ENCODE measurements at regions not wholly inside any gene's neighbourhood (a gene's known extent, or its start where the extent isn't known, plus 50 kb on each side); places are given as distances from the start of the nearest gene placed in this dataset.
"Not testable (repeated sequence)": the region's sequence is repeated elsewhere in the genome, so short reads cannot be mapped to it uniquely, and the experiment has no call there.

DNA sequence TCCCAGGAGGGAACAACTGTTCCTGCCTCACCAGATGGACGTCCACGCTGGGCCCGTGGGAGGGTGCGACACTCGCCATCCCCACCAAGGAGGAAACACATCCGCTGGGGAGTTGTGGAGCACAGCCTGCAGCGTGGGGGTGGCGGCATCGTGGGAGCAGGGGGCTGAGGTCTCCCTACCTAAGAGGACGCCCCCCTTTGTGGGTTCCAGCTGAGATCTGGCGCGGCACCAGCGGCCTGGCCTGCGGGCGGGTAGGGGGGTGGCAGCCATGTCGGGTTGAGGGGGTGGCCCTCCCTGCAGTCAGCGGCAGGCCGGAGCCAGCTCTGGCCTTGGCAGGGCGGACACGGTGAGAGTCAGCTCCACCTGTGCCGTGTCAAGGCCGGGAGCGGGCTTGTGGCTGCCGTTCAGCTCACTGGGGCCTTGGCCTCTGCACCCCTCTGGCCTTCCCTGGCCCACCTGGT lies 116.7 kb upstream of the CIBAR2 start:
- in situ Hi-C loops (cut with HindIII; ENCODE audit: low pct_unique_long_range_greater_than_20kb, low sequenced_read_pairs) = no loop called here
- no peak for DNase-seq (ENCODE audit: low read depth)

GRCh38 chr16:85229869-85230462 lies 117.7 kb upstream of the CIBAR2 start:
- in situ Hi-C loops (cut with HindIII; ENCODE audit: low pct_unique_long_range_greater_than_20kb, low sequenced_read_pairs) = no loop called here
- DNase-seq (ENCODE audit: low read depth) = no peak

DNA sequence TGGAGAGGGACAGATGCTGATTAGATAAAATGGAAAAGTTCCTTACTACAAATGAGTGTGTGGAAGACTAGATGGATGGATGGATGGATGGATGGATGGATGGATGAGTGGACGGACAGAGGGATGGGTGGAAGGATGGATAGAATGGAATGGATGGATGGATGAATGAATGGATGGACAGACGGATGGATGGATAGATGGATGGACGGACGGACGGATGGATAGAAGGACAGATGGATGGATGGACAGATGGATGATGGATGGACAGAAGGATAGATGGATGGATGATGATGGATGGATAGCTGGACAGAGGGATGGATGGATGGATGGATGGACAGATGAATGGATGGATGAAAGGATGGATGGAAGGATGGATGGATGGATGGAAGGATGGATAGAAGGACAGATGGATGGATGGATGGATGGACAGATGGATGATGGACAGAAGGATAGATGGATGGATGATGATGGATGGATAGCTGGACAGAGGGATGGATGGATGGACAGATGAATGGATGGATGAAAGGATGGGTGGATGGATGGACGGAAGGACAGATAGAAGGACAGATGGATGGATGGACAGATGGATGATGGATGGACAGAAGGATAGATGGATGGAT lies 118.6 kb upstream of the CIBAR2 start:
- in situ Hi-C loops (cut with HindIII; ENCODE audit: low pct_unique_long_range_greater_than_20kb, low sequenced_read_pairs); DNase-seq (ENCODE audit: low read depth): not testable (repeated sequence)

DNA sequence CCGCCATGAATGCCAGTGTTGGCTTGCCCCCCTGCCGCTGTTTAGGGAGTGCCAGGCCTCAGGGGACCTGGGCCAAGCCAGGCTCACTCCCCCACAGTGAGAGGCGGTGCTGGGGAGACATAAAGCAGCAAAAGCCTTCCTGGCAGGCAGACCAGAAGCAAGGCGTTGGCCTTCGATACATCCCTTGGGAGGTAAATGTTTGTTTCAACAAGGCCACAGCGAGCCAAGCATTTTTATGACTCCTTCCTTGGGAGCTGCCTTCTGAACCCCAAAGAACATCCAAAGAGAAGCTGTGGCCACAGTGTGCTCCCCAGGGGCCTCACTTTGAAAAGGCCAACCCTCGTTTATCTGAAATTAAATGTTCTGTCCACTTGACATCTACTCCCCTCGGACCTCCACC lies 119.7 kb upstream of the CIBAR2 start:
- in situ Hi-C loops (cut with HindIII; ENCODE audit: low pct_unique_long_range_greater_than_20kb, low sequenced_read_pairs) = no loop called here
- DNase-seq (ENCODE audit: low read depth) = no peak

DNA sequence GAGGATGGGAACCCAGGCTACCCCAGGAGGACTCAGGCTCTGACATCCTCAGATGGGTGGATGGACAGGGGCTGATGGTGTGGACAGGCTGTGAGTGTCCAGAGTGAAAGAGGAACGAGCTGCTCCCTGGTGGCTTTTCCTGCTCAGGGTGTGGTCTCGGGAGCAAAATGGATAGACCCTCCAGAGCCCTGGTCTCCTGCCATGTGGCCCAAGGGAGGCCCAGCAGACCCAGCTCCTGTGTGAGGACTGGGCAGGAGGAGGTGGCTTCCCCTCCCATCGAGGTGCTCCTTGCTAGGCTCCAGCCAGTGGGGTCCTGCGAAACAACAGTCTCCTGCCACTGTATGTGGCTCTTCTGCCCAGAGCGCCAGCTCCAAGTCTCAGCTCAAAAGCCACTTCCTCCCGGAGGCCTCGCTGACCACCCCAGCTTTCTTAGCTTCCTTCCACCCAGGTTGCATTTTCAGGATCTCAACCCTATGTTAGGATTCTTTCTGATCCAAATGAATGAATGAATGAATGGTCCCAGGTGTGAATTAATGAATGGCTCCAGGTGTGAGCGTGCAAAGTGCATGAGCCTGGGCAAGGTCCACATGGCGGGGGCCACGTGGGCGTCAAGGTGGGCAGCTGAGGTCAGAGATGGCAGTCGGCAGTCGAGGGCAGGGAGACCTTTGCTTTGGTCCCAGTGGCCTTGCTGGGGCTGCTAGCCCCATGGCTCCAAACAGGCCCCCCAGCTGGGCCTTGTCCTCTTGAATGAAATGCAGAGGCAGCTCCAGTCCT lies 120.3 kb upstream of the CIBAR2 start:
- no peak for DNase-seq (ENCODE audit: low read depth)
- in situ Hi-C loops (cut with HindIII; ENCODE audit: low pct_unique_long_range_greater_than_20kb, low sequenced_read_pairs) = no loop called here

GRCh38 chr16:85233516-85233915 lies 121.2 kb upstream of the CIBAR2 start:
- no peak for DNase-seq (ENCODE audit: low read depth)
- in situ Hi-C loops (cut with HindIII; ENCODE audit: low pct_unique_long_range_greater_than_20kb, low sequenced_read_pairs) = no loop called here

- DNase-seq (ENCODE audit: low read depth) = no peak
- in situ Hi-C loops (cut with HindIII; ENCODE audit: low pct_unique_long_range_greater_than_20kb, low sequenced_read_pairs) = no loop called here
Observed at GRCh38 chr16:85234310-85235204, 122.3 kb upstream of the CIBAR2 start.

- no peak for DNase-seq (ENCODE audit: low read depth)
Observed at GRCh38 chr16:85235991-85236817, 123.9 kb upstream of the CIBAR2 start.

GRCh38 chr16:85236818-85237150 lies 124.5 kb upstream of the CIBAR2 start:
- no peak for DNase-seq (ENCODE audit: low read depth)
- in situ Hi-C loops (cut with HindIII; ENCODE audit: low pct_unique_long_range_greater_than_20kb, low sequenced_read_pairs) = no loop called here

More at GRCh38 chr16:85235991-85236817, 123.9 kb upstream of the CIBAR2 start:
- in situ Hi-C loops (cut with HindIII; ENCODE audit: low pct_unique_long_range_greater_than_20kb, low sequenced_read_pairs) = no loop called here

DNA sequence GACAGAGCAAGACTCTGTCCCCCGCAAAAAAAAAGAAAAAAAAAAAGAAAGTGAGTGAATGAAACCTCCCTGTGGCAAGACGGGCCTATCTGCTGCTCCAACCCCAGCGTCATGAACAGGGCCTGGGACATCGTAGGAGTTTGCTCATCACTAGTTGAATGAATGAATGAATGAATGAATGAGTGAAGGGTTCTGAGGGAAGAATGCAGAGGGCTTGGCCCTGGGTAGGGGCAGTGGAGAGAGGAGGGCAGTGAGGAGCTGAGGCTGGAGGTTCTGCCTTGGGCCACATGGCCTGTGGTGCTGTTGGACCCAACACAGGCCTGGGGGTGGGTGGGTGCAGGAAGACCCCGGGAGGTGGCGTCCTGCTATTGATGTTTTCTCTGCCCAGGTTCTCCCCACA lies 125.5 kb upstream of the CIBAR2 start:
- in situ Hi-C loops (cut with HindIII; ENCODE audit: low pct_unique_long_range_greater_than_20kb, low sequenced_read_pairs) = no loop called here
- no peak for DNase-seq (ENCODE audit: low read depth)

GRCh38 chr16:85238233-85238647 lies 126.0 kb upstream of the CIBAR2 start:
- no peak for DNase-seq (ENCODE audit: low read depth)
- in situ Hi-C loops (cut with HindIII; ENCODE audit: low pct_unique_long_range_greater_than_20kb, low sequenced_read_pairs) = no loop called here

DNA sequence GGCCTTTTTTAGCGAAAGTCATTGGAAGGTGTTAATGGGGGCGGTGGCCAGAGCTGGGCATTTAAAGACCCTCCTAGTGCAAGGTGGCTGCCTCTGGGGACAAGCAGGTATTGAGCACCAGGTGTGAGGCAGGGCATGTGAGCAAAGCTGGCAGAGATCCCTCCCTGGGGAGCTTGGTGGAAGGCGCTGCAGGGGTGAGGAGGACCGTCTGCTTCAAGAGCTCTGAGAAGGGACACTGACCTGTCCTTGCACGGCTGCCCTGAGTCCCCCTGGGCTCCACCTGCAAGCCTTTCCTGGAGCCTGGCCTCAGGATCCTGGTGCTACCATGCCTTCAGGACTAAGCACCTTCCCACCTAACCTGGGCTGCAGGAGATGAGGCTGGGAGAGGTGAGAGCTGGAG lies 127.0 kb upstream of the CIBAR2 start:
- DNase-seq (ENCODE audit: low read depth) = no peak
- in situ Hi-C loops (cut with HindIII; ENCODE audit: low pct_unique_long_range_greater_than_20kb, low sequenced_read_pairs) = no loop called here

DNA sequence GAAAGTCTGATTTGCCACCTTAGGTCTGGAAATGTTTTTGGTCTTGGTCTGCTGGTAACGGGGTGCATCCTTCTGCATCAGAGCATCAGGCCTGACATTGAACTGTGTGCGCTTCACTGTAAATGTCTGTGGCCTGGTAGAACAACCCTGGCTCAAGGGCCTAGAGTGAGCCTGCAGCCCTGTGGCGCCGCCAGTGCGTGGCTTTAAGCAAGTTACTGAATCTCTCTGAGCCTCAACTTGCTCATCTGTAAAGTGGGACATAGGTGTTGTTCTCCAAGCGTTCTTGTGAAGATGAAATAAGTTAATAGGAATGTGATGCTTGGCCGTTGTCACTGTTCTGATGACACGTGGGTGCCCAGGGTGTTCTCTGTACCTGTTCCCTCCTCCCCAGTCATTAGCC lies 127.6 kb upstream of the CIBAR2 start:
- in situ Hi-C loops (cut with HindIII; ENCODE audit: low pct_unique_long_range_greater_than_20kb, low sequenced_read_pairs) = no loop called here
- no peak for DNase-seq (ENCODE audit: low read depth)

DNA sequence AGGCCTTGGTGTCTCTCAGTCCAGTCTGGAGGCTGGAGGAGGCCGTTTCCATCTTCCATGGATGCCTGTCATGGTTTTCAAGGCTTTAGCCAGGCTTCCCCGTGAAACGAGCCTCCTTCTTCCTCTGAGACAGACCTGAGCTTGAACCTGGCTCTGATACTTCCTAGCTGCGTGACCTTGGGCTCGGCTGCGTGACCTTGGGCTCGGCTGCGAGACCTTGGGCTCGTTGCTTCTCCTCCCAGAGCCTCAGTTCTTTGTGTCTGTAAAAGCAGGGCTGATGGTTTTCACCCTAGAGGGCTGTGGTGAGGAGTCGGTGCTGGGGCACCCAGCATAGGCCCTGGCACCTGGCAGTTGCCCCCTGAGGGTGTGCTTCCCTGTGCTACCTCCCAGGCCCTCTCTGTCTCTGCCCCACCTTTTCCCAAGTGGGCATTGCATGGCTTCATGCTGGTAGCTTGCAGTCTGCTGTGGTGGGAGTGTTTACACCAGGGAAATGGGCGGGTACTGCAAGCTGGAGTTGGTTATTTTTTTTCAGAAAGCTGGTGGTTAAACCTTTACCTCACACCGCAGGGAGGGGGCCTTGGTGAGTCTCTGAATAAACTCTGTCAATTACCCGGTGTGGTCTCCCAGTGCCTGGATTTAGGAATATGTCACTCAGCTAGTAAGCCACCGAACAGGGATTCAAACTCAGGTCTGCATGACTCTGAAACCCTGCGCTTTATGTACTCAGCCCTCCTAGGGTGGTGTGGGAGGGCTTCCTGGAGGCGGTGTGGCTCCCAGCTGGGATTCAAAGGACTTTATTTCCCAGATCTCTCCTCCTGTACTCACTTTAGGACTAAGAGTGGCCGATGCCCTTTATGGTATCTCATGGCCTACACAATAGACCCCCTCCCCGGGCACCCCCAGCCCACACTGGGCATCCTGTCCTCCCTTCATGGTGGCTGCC lies 129.0 kb upstream of the CIBAR2 start:
- in situ Hi-C loops (cut with HindIII; ENCODE audit: low pct_unique_long_range_greater_than_20kb, low sequenced_read_pairs) = no loop called here
- DNase-seq (ENCODE audit: low read depth) = no peak

DNA sequence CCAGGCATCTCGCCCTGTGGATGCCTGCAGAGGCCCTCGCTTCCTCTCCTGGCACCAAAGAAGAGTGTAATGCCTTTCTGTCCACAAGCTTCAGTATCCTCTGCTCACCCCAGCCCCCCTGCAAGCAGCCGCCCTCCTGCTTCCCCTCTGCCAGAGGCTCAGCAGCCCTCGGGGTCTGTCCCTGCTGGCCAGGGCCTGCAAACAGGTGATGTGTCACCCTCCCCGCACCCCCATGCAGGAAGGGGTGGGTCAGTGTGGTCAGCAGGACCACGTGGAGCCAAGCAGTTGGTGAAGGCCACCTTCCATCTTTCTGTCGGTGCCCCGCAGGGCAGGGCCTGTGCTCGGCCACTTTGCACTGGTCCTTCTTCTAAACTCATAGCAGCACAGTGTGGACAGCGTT lies 129.9 kb upstream of the CIBAR2 start:
- in situ Hi-C loops (cut with HindIII; ENCODE audit: low pct_unique_long_range_greater_than_20kb, low sequenced_read_pairs) = no loop called here
- DNase-seq (ENCODE audit: low read depth) = no peak

GRCh38 chr16:85243308-85243707 lies 131.0 kb upstream of the CIBAR2 start:
- in situ Hi-C loops (cut with HindIII; ENCODE audit: low pct_unique_long_range_greater_than_20kb, low sequenced_read_pairs) = no loop called here
- no peak for DNase-seq (ENCODE audit: low read depth)

- DNase-seq (ENCODE audit: low read depth); in situ Hi-C loops (cut with HindIII; ENCODE audit: low pct_unique_long_range_greater_than_20kb, low sequenced_read_pairs): not testable (repeated sequence)
Observed at GRCh38 chr16:85244452-85244851, 132.2 kb upstream of the CIBAR2 start.

Data from Caki2 (cell line).